ENCODE measurements at regions not wholly inside any gene's neighbourhood (a gene's known extent, or its start where the extent isn't known, plus 50 kb on each side); places are given as distances from the start of the nearest gene placed in this dataset.

GRCh38 chr13:73366241-73366640 lies 307.4 kb downstream of the KLF5 start:
- no peak for DNase-seq

- DNase-seq, result no peak
Measured at GRCh38 chr13:73365681-73366080, 306.9 kb downstream of the KLF5 start.

- DNase-seq, result no peak
Measured at GRCh38 chr13:73365252-73365651, 306.4 kb downstream of the KLF5 start.

GRCh38 chr13:73364736-73365135 lies 305.9 kb downstream of the KLF5 start:
- DNase-seq, result no peak

- DNase-seq, result no peak
Measured at GRCh38 chr13:73358606-73359095, 299.8 kb downstream of the KLF5 start.

GRCh38 chr13:73355134-73355533 lies 296.3 kb downstream of the KLF5 start:
- DNase-seq, result no peak

GRCh38 chr13:73351730-73352129 lies 292.9 kb downstream of the KLF5 start:
- no peak for DNase-seq

GRCh38 chr13:73341748-73342147 lies 282.9 kb downstream of the KLF5 start:
- DNase-seq, result no peak

- no peak for DNase-seq
Measured at GRCh38 chr13:73340069-73340468, 281.3 kb downstream of the KLF5 start.

GRCh38 chr13:73339086-73339485 lies 280.3 kb downstream of the KLF5 start:
- DNase-seq, result no peak

GRCh38 chr13:73338389-73338788 lies 279.6 kb downstream of the KLF5 start:
- no peak for DNase-seq

- DNase-seq, result no peak
Measured at GRCh38 chr13:73337532-73337931, 278.7 kb downstream of the KLF5 start.

GRCh38 chr13:73336773-73337172 lies 278.0 kb downstream of the KLF5 start:
- no peak for DNase-seq

- DNase-seq, result no peak
Measured at GRCh38 chr13:73335944-73336343, 277.1 kb downstream of the KLF5 start.

GRCh38 chr13:73335210-73335609 lies 276.4 kb downstream of the KLF5 start:
- no peak for DNase-seq

- no peak for DNase-seq
Measured at GRCh38 chr13:73334445-73334844, 275.6 kb downstream of the KLF5 start.

GRCh38 chr13:73331556-73331955 lies 272.8 kb downstream of the KLF5 start:
- no peak for DNase-seq

GRCh38 chr13:73329355-73329754 lies 270.6 kb downstream of the KLF5 start:
- DNase-seq, result no peak

GRCh38 chr13:73327579-73327978 lies 268.8 kb downstream of the KLF5 start:
- no peak for DNase-seq

GRCh38 chr13:73325723-73326558 lies 267.1 kb downstream of the KLF5 start:
- DNase-seq, result no peak

GRCh38 chr13:73324842-73325722 lies 266.3 kb downstream of the KLF5 start:
- no peak for DNase-seq

GRCh38 chr13:73323615-73324014 lies 264.8 kb downstream of the KLF5 start:
- DNase-seq, result no peak

- no peak for DNase-seq
Measured at GRCh38 chr13:73321043-73321442, 262.2 kb downstream of the KLF5 start.

- no peak for DNase-seq
Measured at GRCh38 chr13:73317140-73317539, 258.3 kb downstream of the KLF5 start.

All from Kasumi-1 (cell line).